H1 (cell line): ENCODE measurements at regions not wholly inside any gene's neighbourhood (a gene's known extent, or its start where the extent isn't known, plus 50 kb on each side); places are given as distances from the start of the nearest gene placed in this dataset.

ENCODE experiments used
- CTCF ChIA-PET: fragments of 300-600 bp; sonication (Branson Sonifier 250); formaldehyde crosslinking; loops from one replicate; lab custom pipeline; 2021; ENCODE audit not compliant: partially characterized antibody; lab: Charles Lee
- POLR2A ChIA-PET: fragments of 300-600 bp; sonication (Branson Sonifier 250); formaldehyde crosslinking; loops from one replicate; lab custom pipeline; 2021; ENCODE audit warnings: inconsistent platforms; ENCODE audit not compliant: partially characterized antibody; lab: Charles Lee
- DNase-seq, 2 experiments: peaks; one replicate each; pipeline versions ENCODE4 v3.0.0 to v3.0.0-alpha.2; 2010 to 2022; ENCODE audit warnings: low spot score in 2 of 2, low read depth in 1 of 2, mixed read lengths in 1 of 2
- FAIRE-seq: peaks from 2 replicates; lab custom pipeline; 2011; peaks lifted over from hg19 to GRCh38; lab: Jason Lieb, UNC
- H2AFZ ChIP-seq: 2 replicates; pipeline ENCODE4 v1.8.1; 2012; ENCODE audit warnings: low read length, inconsistent platforms
- H2AK5ac ChIP-seq: 2 replicates; pipeline ENCODE4 v1.6.1; 2013; ENCODE audit warnings: low read depth, low read length
- H2BK120ac ChIP-seq: replicated peaks from 2 replicates; pipeline ENCODE3; 2013; ENCODE audit warnings: low read depth, low read length, inconsistent platforms
- H2BK12ac ChIP-seq: 2 replicates; pipeline ENCODE4 v1.6.1; 2013; ENCODE audit warnings: low read depth, low read length
- H2BK15ac ChIP-seq: 2 replicates; pipeline ENCODE4 v1.6.1; 2013; ENCODE audit warnings: low read length
- H2BK20ac ChIP-seq: 2 replicates; pipeline ENCODE4 v1.6.1; 2013; ENCODE audit warnings: low read length
- H2BK5ac ChIP-seq: 2 replicates; pipeline ENCODE4 v1.6.1; 2013; ENCODE audit warnings: low read depth, low read length
- H3K14ac ChIP-seq: 2 replicates; pipeline ENCODE4 v1.6.1; 2013; ENCODE audit warnings: inconsistent platforms; ENCODE audit not compliant: insufficient read length
- H3K18ac ChIP-seq: 2 replicates; pipeline ENCODE4 v1.6.1; 2013; ENCODE audit warnings: low read length; ENCODE audit errors: extremely low read depth
- H3K23ac ChIP-seq: 2 replicates; pipeline ENCODE4 v1.6.1; 2013; ENCODE audit warnings: inconsistent platforms; ENCODE audit not compliant: insufficient read length
- H3K23me2 ChIP-seq: 2 replicates; pipeline ENCODE4 v1.6.1; 2013; ENCODE audit warnings: low read depth, low read length
- H3K27ac ChIP-seq: 2 replicates; pipeline ENCODE4 v1.6.1; 2011; ENCODE audit warnings: low read depth, low read length, inconsistent platforms
- H3K27me3 ChIP-seq, 4 experiments: replicated peaks in 1 of 4; 1 replicate in 1 of 4; 2 replicates in 3 of 4; pipeline versions ENCODE4 v1.6.1 to v1.8.1; 2011 to 2013; ENCODE audit warnings: low read length in 3 of 4, mild to moderate bottlenecking in 3 of 4, inconsistent platforms in 2 of 4, mixed read lengths in 2 of 4, moderate library complexity in 1 of 4; ENCODE audit not compliant: control insufficient read depth in 3 of 4, insufficient read depth in 3 of 4; ENCODE audit errors: extremely low read depth in 1 of 4
- H3K36me3 ChIP-seq, 4 experiments: 2 replicates each; pipeline versions ENCODE4 v1.6.1 to v1.8.1; 2011 to 2013; ENCODE audit warnings: mild to moderate bottlenecking in 4 of 4, low read length in 3 of 4, moderate library complexity in 2 of 4, control low read depth in 1 of 4, inconsistent platforms in 1 of 4; ENCODE audit not compliant: insufficient read depth in 4 of 4, control insufficient read depth in 2 of 4
- H3K4ac ChIP-seq: replicated peaks from 2 replicates; pipeline ENCODE3; 2013; ENCODE audit warnings: low read length, low read depth, mixed read lengths, inconsistent platforms; ENCODE audit not compliant: insufficient read length
- H3K4me1 ChIP-seq, 4 experiments: replicated peaks in 1 of 4; 1 replicate in 1 of 4; 2 replicates in 3 of 4; pipeline versions ENCODE4 v1.6.1 to v1.8.1; 2011 to 2013; ENCODE audit warnings: low read length in 3 of 4, inconsistent platforms in 2 of 4, mixed read lengths in 1 of 4; ENCODE audit not compliant: insufficient read depth in 4 of 4, control insufficient read depth in 3 of 4
- H3K4me2 ChIP-seq, 2 experiments: 2 replicates each; pipeline versions ENCODE4 v1.6.1 to v1.8.1; 2011 to 2013; ENCODE audit warnings: low read depth in 2 of 2, low read length in 2 of 2, control low read depth in 1 of 2, inconsistent platforms in 1 of 2, mild to moderate bottlenecking in 1 of 2; ENCODE audit not compliant: insufficient read depth in 1 of 2
- H3K4me3 ChIP-seq, 4 experiments: fragments of 200-600, 300-600 bp in 1 of 4; sonication (generic), shearing (Covaris generic), sonication (Bioruptor Twin) in 1 of 4; 2 replicates each; pipeline versions ENCODE4 v1.5.1 to v1.8.1; 2011 to 2016; ENCODE audit warnings: low read length in 4 of 4, low read depth in 3 of 4, control low read depth in 2 of 4, inconsistent platforms in 2 of 4, mild to moderate bottlenecking in 2 of 4, mixed read lengths in 1 of 4, moderate library complexity in 1 of 4; ENCODE audit not compliant: insufficient read depth in 2 of 4; ENCODE audit errors: extremely low read depth in 1 of 4
- H3K56ac ChIP-seq: replicated peaks from 2 replicates; pipeline ENCODE3; 2013; ENCODE audit warnings: low read depth, mild to moderate bottlenecking, mixed read lengths, low read length, inconsistent platforms; ENCODE audit not compliant: insufficient read length
- H3K79me1 ChIP-seq: 2 replicates; pipeline ENCODE4 v1.6.1; 2013; ENCODE audit warnings: low read depth, low read length, control low read depth
- H3K79me2 ChIP-seq, 2 experiments: 2 replicates each; pipeline versions ENCODE4 v1.6.1 to v1.8.1; 2012 to 2013; ENCODE audit warnings: low read length in 2 of 2, mild to moderate bottlenecking in 2 of 2, inconsistent platforms in 1 of 2; ENCODE audit not compliant: insufficient read depth in 2 of 2, control insufficient read depth in 1 of 2
- H3K9ac ChIP-seq, 4 experiments: replicated peaks in 1 of 4; 1 replicate in 1 of 4; 2 replicates in 3 of 4; pipeline versions ENCODE4 v1.6.1 to v1.8.1; 2011 to 2013; ENCODE audit warnings: low read depth in 3 of 4, low read length in 3 of 4, control low read depth in 2 of 4, mild to moderate bottlenecking in 2 of 4, moderate library complexity in 2 of 4, inconsistent platforms in 1 of 4; ENCODE audit errors: extremely low read depth in 1 of 4
- H3K9me3 ChIP-seq, 2 experiments: 2 replicates each; pipeline versions ENCODE4 v1.6.1 to v1.8.1; 2012 to 2013; ENCODE audit warnings: mild to moderate bottlenecking in 2 of 2, moderate library complexity in 2 of 2, control low read depth in 1 of 2, inconsistent platforms in 1 of 2, low read depth in 1 of 2, low read length in 1 of 2, mixed read lengths in 1 of 2; ENCODE audit not compliant: insufficient read depth in 2 of 2
- H4K20me1 ChIP-seq, 2 experiments: replicated peaks in 1 of 2; 2 replicates each; pipeline versions ENCODE3 to v1.8.1; 2011 to 2013; ENCODE audit warnings: inconsistent platforms in 2 of 2, low read length in 2 of 2, mild to moderate bottlenecking in 1 of 2; ENCODE audit not compliant: insufficient read depth in 2 of 2, control insufficient read depth in 1 of 2
- H4K5ac ChIP-seq: 2 replicates; pipeline ENCODE4 v1.6.1; 2013; ENCODE audit warnings: low read length, low read depth, mixed read lengths, inconsistent platforms; ENCODE audit not compliant: insufficient read length
- H4K8ac ChIP-seq: 2 replicates; pipeline ENCODE4 v1.8.0; 2013; ENCODE audit warnings: mild to moderate bottlenecking, moderate library complexity, low read length, inconsistent platforms; ENCODE audit not compliant: insufficient read depth; ENCODE audit errors: extremely low read depth
- H4K91ac ChIP-seq: replicated peaks from 2 replicates; pipeline ENCODE3; 2013; ENCODE audit warnings: low read length, mixed read lengths, inconsistent platforms; ENCODE audit not compliant: insufficient read length
- CTBP2 ChIP-seq: IDR thresholded peaks from 2 replicates; pipeline ENCODE4 v1.7.0; 2011; ENCODE audit warnings: borderline replicate concordance, mild to moderate bottlenecking, moderate library complexity, mixed read lengths, low read length; ENCODE audit not compliant: insufficient read depth, insufficient read length
- RBBP5 ChIP-seq: IDR thresholded peaks from 2 replicates; pipeline ENCODE4 v1.7.1; 2012; ENCODE audit warnings: low read depth, mild to moderate bottlenecking, inconsistent platforms, low read length, moderate library complexity, borderline replicate concordance
- WGBS, 2 experiments: shearing (Covaris generic) in 1 of 2; methylation state at CpG; one replicate each; pipeline versions ENCODE4 v1.1.6 to v1.1.7; 2013 to 2015; ENCODE audit warnings: low lambda C conversion rate in 2 of 2, mixed read lengths in 2 of 2, inconsistent platforms in 1 of 2, low coverage in 1 of 2, missing lambda C conversion rate in 1 of 2; ENCODE audit not compliant: insufficient replicate concordance in 2 of 2, insufficient coverage in 1 of 2, insufficient read length in 1 of 2; ENCODE audit errors: extremely low coverage in 1 of 2, missing lambda C conversion rate in 1 of 2; 5-methylcytosine and 5-hydroxymethylcytosine counted together

DNA sequence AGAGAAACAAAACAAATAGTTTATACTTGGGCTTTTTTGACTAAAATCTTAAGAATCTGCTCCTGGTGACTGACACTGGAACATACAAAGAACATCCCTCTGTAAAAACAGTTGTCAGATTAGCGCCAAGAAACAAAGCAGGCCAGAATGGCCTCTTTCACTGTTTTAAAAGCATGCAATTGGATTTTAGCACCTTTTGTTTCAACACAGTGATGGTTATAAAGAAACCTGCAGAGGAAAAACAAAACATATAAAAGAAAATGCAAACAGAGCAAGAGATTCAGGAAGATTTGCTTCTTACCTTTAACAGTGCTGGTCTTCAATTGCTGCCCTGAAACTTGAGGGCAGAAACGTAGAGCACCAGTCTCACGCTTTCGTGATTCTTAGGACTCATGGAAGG lies 652.2 kb upstream of the KCND2 start:
- 75% methylated on average over 4 of the region's 4 CpGs; no CpG with 5 or more reads in 1 of the 2 experiments for whole genome bisulfite sequencing, 2 experiments
- no peaks in the 10 kb centered on the region for H3K23me2 ChIP-seq

More for the DNA sequence above, 652.2 kb upstream of the KCND2 start:
- no peak overlapping the region for H3K23ac ChIP-seq
- no peak overlapping the region for H3K9ac ChIP-seq
- no peak overlapping the region for H3K14ac ChIP-seq
- H3K56ac ChIP-seq = no peak overlapping the region
- no peaks in the 10 kb centered on the region for H3K79me2 ChIP-seq
- no peak overlapping the region for H4K91ac ChIP-seq
- H2AK5ac ChIP-seq = 0 out of 2 replicates have a peak overlapping the region, but pooled peaks have one; percentile 46
- H3K4me1 ChIP-seq = peaks cover 0 to 5% (median 0%) of the 10 kb centered on the region in 4 experiments; a peak in 2 of 7 replicates
- H2BK120ac ChIP-seq = no peak overlapping the region
- H2BK12ac ChIP-seq = peak overlapping the region; percentile 61; the same call in 1 of the 2 replicates
- POLR2A ChIA-PET = no interaction called here
- H3K4me2 ChIP-seq = peak overlapping the region; percentile 18 to 47; a peak in 3 of 4 replicates
- H3K27ac ChIP-seq = no peak overlapping the region
- H3K36me3 ChIP-seq = no peaks in the 10 kb centered on the region
- no peak overlapping the region for H2BK20ac ChIP-seq
- no peak overlapping the region for H2BK15ac ChIP-seq
- DNase-seq (no peak), FAIRE-seq (no peak)
- CTCF ChIA-PET = interaction anchor here (0.8 kb wide), 1 partner anchor 9 kb away, joined by 3 read pairs; no protein-coding TSS in a partner anchor
- H4K20me1 ChIP-seq = no peaks in the 10 kb centered on the region
- no peak overlapping the region for H3K4ac ChIP-seq
- TF ChIP-seq CTBP2 = no peak
- TF ChIP-seq RBBP5 = no peak
- peak overlapping the region; percentile 83; the same call in 1 of the 2 replicates for H2AFZ ChIP-seq
- peak overlapping the region; percentile 79; the same call in 1 of the 2 replicates for H3K18ac ChIP-seq
- H4K8ac ChIP-seq = no peak overlapping the region
- no peak overlapping the region for H2BK5ac ChIP-seq
- H3K79me1 ChIP-seq = no peaks in the 10 kb centered on the region
- H3K9me3 ChIP-seq = no peaks in the 10 kb centered on the region
- H3K4me3 ChIP-seq = no peak overlapping the region
- H4K5ac ChIP-seq = no peak overlapping the region
- no peaks in the 10 kb centered on the region for H3K27me3 ChIP-seq
